Suprapubic skin (tissue), 4 donors: ENCODE measurements at regions not wholly inside any gene's neighbourhood (a gene's known extent, or its start where the extent isn't known, plus 50 kb on each side); places are given as distances from the start of the nearest gene placed in this dataset.

ENCODE experiments used
- CTCF ChIP-seq, 2 donors: fragments of 200-600 bp in 1 of 2; fragments of 450-650 bp in 1 of 2; sonication (generic) in 1 of 2; IDR thresholded peaks; one replicate each; pipeline ENCODE4 v1.5.1; 2016 to 2019; ENCODE audit warnings: antibody characterized with exemption in 2 of 2, mild to moderate bottlenecking in 1 of 2, moderate library complexity in 1 of 2
- EP300 ChIP-seq: sonication (generic); formaldehyde crosslinking; IDR thresholded peaks from one replicate; pipeline ENCODE4 v1.6.1; 2017; ENCODE audit warnings: antibody characterized with exemption
- POLR2A ChIP-seq, 2 donors: fragments of 450-650 bp; IDR thresholded peaks; one replicate each; pipeline ENCODE4 v1.6.1; 2017; ENCODE audit warnings: antibody characterized with exemption in 2 of 2, mild to moderate bottlenecking in 2 of 2, moderate library complexity in 2 of 2
- POLR2AphosphoS5 ChIP-seq, 3 donors: sonication (generic); formaldehyde crosslinking; IDR thresholded peaks; one replicate each; pipeline ENCODE4 v1.6.1; 2017; ENCODE audit warnings: antibody characterized with exemption in 3 of 3

DNA sequence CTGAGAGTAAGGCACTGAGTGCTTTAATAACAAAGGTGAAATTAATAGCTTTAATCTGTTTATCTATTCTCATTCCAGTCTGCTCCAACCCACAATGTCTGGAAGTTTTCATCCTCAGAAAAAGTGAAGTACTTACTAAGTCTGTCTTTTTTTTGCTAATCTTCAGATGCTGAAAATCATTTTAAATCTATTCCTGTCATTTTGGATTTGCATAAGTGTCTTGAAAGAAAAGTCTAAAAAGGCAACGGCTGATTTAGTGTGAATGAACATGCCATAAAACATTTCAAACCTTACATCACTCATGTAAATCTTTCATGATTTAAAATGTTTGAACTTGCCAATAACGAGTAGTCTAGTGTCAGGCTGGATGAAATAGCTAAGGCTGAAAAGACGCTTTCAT is 685.6 kb downstream of the RPS29 start:
- no peak for TF ChIP-seq POLR2A (IDR thresholded peaks at IDR 0.05)
- TF ChIP-seq CTCF (IDR thresholded peaks at IDR 0.05): no peak
- TF ChIP-seq POLR2AphosphoS5 (IDR thresholded peaks at IDR 0.05): no peak
- no peak for TF ChIP-seq EP300
